ENCODE measurements at regions not wholly inside any gene's neighbourhood (a gene's known extent, or its start where the extent isn't known, plus 50 kb on each side); places are given as distances from the start of the nearest gene placed in this dataset.

DNA sequence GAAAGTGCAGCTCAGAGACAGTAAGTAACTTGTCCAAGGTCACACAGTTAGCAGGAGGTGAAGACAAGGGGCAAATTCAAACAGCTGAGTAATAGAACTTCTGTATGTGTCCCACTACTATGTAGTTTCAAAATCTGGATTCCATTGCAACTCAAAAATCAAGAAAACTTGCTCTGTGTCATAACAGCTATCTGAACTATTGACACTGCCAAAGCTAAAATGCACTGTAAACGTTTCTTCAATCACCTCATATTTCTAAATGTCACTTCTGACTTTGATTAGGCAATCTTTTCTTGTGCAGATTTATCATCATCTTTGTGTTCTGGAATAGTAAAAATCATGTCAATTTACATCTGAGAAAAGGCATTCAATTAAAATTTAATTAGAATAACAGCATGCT lies 957.6 kb downstream of the MRPL39 start (continued):
- TF ChIP-seq, protein P1, sequence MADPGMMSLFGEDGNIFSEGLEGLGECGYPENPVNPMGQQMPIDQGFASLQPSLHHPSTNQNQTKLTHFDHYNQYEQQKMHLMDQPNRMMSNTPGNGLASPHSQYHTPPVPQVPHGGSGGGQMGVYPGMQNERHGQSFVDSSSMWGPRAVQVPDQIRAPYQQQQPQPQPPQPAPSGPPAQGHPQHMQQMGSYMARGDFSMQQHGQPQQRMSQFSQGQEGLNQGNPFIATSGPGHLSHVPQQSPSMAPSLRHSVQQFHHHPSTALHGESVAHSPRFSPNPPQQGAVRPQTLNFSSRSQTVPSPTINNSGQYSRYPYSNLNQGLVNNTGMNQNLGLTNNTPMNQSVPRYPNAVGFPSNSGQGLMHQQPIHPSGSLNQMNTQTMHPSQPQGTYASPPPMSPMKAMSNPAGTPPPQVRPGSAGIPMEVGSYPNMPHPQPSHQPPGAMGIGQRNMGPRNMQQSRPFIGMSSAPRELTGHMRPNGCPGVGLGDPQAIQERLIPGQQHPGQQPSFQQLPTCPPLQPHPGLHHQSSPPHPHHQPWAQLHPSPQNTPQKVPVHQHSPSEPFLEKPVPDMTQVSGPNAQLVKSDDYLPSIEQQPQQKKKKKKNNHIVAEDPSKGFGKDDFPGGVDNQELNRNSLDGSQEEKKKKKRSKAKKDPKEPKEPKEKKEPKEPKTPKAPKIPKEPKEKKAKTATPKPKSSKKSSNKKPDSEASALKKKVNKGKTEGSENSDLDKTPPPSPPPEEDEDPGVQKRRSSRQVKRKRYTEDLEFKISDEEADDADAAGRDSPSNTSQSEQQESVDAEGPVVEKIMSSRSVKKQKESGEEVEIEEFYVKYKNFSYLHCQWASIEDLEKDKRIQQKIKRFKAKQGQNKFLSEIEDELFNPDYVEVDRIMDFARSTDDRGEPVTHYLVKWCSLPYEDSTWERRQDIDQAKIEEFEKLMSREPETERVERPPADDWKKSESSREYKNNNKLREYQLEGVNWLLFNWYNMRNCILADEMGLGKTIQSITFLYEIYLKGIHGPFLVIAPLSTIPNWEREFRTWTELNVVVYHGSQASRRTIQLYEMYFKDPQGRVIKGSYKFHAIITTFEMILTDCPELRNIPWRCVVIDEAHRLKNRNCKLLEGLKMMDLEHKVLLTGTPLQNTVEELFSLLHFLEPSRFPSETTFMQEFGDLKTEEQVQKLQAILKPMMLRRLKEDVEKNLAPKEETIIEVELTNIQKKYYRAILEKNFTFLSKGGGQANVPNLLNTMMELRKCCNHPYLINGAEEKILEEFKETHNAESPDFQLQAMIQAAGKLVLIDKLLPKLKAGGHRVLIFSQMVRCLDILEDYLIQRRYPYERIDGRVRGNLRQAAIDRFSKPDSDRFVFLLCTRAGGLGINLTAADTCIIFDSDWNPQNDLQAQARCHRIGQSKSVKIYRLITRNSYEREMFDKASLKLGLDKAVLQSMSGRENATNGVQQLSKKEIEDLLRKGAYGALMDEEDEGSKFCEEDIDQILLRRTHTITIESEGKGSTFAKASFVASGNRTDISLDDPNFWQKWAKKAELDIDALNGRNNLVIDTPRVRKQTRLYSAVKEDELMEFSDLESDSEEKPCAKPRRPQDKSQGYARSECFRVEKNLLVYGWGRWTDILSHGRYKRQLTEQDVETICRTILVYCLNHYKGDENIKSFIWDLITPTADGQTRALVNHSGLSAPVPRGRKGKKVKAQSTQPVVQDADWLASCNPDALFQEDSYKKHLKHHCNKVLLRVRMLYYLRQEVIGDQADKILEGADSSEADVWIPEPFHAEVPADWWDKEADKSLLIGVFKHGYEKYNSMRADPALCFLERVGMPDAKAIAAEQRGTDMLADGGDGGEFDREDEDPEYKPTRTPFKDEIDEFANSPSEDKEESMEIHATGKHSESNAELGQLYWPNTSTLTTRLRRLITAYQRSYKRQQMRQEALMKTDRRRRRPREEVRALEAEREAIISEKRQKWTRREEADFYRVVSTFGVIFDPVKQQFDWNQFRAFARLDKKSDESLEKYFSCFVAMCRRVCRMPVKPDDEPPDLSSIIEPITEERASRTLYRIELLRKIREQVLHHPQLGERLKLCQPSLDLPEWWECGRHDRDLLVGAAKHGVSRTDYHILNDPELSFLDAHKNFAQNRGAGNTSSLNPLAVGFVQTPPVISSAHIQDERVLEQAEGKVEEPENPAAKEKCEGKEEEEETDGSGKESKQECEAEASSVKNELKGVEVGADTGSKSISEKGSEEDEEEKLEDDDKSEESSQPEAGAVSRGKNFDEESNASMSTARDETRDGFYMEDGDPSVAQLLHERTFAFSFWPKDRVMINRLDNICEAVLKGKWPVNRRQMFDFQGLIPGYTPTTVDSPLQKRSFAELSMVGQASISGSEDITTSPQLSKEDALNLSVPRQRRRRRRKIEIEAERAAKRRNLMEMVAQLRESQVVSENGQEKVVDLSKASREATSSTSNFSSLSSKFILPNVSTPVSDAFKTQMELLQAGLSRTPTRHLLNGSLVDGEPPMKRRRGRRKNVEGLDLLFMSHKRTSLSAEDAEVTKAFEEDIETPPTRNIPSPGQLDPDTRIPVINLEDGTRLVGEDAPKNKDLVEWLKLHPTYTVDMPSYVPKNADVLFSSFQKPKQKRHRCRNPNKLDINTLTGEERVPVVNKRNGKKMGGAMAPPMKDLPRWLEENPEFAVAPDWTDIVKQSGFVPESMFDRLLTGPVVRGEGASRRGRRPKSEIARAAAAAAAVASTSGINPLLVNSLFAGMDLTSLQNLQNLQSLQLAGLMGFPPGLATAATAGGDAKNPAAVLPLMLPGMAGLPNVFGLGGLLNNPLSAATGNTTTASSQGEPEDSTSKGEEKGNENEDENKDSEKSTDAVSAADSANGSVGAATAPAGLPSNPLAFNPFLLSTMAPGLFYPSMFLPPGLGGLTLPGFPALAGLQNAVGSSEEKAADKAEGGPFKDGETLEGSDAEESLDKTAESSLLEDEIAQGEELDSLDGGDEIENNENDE (IDR thresholded peaks at IDR 0.05; ENCODE audit: insufficient replicate concordance, low read length): no peak
